ENCODE measurements at regions not wholly inside any gene's neighbourhood (a gene's known extent, or its start where the extent isn't known, plus 50 kb on each side); places are given as distances from the start of the nearest gene placed in this dataset.
A peak's percentile ranks its signal among the peaks of the same experiment; 100 is the strongest.
"Not testable (repeated sequence)": the region's sequence is repeated elsewhere in the genome, so short reads cannot be mapped to it uniquely, and the experiment has no call there.

DNA sequence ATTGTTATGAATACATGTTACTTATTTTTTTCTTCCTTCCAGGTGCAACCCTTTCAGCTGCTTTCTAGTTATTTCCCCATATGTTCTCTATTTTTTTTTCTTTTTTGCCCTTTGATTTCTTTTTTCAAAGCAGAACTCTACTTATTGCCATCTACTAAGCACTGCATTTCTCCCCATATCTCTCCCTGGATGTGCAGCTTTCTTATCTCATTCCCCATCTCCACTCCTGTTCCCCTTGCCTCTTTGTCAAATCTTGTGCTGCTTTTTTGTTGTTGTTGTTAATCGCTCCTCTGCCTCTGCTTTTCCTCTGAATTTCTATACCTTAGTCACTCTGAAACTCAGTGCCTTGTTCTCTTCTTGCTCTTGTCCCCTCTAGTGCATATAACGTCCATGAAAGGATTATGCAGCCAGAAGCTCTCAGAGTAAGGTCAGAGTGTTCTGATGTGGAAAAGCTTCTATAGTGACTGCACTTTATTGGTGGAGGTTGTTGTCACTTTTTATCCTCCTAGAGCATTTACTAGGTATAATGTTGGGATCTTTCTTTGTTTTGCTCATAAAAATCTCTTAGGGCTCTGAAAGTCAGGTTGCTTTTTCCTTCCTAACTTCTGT is 51.1 kb upstream of the JADE1 start:
- DNase-seq = no peak

DNA sequence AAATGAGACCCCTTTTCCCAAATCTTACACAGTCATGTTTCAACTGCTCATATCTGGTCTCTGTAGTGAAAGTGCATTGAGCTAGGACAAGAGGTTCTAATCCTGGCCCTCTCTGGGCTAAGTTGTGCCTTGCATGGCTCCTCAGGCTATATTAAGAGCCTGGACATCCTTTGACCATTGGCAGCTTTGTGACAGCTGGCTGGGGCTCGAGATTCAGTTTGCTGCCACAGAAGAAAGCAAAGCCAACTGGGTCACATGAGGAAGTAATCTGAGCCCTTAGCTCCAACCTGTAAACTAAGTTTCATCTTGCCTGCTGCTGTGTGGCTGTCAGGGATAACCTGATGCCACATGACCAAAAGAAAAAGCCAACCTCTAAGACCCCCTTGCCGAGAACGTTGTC is 51.8 kb upstream of the JADE1 start:
- DNase-seq = no peak

DNA sequence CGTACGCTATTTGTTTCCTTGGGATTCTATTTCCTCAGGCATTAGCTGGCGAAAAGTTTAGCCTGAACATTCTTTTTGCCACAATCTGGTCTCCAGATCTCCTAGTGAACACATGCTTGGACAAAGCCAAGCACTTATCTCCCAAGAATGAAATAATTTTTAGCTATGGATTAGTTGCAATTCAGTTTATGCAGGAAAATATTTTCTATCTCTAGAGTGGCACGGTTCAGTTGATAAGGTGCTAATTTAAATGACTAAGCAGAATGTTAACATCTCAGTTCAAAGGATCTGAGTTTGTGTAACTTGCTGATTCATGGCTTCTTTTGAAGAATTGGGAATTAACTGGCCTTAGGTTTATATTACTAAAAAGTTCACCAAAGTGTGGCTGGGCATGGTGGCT is 58.1 kb upstream of the JADE1 start:
- no peak for DNase-seq

DNA sequence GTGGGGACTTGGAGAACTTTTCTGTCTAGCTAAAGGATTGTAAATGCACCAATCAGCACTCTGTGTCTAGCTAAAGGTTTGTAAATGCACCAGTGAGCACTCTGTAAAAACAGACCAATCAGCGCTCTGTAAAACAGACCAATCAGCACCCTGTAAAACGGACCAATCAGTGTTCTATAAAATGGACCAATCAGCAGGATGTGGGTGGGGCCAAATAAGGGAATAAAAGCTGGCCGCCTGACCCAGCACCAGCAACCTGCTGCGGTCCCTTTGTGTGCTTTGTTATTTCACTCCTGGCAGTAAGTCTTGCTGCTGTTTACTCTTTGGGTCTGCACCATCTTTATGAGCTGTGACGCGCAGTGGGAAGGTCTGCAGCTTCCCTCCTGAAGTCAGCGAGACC is 67.8 kb upstream of the JADE1 start:
- DNase-seq = not testable (repeated sequence)

GRCh38 chr4:128737098-128737513 is 72.4 kb upstream of the JADE1 start:
- no peak for DNase-seq

- no peak for DNase-seq
Observed at GRCh38 chr4:128735714-128736113, 73.8 kb upstream of the JADE1 start.

- no peak for DNase-seq
Observed at GRCh38 chr4:128728190-128728589, 81.3 kb upstream of the JADE1 start.

- no peak for DNase-seq
Observed at GRCh38 chr4:128727658-128728057, 81.8 kb upstream of the JADE1 start.

GRCh38 chr4:128725405-128726055 is 84.0 kb upstream of the JADE1 start:
- no peak for DNase-seq

DNA sequence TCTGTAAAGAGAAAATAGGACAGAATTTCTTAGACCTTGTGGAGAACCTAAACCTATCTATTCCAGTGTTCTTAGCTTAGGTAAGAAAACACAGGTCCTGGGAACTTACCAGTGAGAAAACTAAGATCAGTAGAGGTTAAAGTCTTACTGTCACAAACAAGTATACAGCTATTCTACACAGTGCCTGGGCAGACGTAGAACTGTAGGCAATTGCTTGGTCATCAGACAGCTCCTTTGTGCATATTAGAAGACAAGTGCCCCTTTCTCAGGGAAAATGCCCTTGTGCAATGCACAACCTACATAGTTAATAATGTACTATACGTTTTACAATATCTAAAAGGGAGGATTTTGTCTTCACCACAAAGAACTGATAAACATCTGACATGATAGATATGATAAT is 86.6 kb upstream of the JADE1 start:
- no peak for DNase-seq

- no peak for DNase-seq
Observed at GRCh38 chr4:128721896-128722295, 87.6 kb upstream of the JADE1 start.

DNA sequence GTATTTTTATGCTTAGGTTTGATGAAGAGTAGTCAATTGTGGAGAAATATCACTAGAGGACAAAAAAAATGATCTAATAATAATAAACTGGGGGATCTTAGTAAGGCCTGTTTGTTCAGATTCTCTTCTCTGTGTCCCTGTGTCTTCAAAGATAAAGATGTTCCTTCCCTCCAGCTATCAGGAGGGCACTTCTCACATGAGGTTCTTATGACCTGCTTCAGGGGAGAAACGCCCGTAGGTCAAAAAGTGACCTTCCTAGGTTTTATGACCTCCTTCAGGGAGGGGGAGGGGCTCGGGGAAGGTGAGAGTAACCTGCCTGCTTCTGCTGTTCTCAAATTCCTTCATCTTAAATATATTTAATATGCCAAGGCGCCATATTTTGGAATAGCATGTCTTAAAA is 89.2 kb upstream of the JADE1 start:
- no peak for DNase-seq

- peak; percentile 13 to 18 for DNase-seq
Observed at GRCh38 chr4:128718768-128719167, 90.7 kb upstream of the JADE1 start.

GRCh38 chr4:128716338-128716737 is 93.2 kb upstream of the JADE1 start:
- DNase-seq = no peak

- DNase-seq = no peak
Observed at GRCh38 chr4:128715616-128716015, 93.9 kb upstream of the JADE1 start.

DNA sequence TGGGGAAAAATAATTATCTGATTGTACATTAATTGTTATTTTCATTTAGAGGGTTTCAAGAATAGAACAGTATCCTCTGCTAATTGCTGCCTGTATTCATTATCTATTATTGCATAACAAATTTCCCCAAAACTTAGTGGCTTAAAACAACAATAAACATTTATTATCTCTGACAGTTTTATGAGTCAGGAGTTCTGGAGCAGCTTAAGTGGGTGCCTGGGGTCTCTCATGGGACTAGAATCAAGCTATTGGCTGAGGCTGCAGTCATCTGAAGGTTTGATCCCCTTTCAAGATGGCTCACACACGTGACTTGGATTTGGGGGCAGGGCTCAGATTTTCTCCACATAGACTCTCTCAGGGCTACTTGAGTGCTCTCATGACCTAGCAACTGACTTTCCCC is 98.1 kb upstream of the JADE1 start:
- no peak for DNase-seq

- DNase-seq = no peak
Observed at GRCh38 chr4:128709268-128709667, 100.2 kb upstream of the JADE1 start.

GRCh38 chr4:128707864-128708263 is 101.6 kb upstream of the JADE1 start:
- no peak for DNase-seq

DNA sequence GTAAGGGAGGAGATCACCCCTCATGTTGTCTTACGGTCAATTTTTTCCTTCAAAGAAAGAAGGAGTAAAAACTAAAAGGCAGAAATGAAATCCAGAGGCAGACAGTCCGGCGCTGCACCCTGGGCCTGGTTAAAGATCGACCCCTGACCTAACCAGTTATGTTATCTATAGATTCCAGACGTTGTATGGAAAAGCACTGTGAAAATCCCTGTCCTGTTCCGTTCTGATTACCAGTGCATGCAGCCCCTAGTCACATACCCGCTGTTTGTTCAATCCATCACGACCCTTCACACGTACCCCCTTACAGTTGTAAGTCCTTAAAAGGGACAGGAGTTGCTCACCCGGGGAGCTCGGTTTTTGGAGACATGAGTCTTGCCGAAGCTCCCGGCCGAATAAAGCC is 105.6 kb upstream of the JADE1 start:
- DNase-seq = no peak

DNA sequence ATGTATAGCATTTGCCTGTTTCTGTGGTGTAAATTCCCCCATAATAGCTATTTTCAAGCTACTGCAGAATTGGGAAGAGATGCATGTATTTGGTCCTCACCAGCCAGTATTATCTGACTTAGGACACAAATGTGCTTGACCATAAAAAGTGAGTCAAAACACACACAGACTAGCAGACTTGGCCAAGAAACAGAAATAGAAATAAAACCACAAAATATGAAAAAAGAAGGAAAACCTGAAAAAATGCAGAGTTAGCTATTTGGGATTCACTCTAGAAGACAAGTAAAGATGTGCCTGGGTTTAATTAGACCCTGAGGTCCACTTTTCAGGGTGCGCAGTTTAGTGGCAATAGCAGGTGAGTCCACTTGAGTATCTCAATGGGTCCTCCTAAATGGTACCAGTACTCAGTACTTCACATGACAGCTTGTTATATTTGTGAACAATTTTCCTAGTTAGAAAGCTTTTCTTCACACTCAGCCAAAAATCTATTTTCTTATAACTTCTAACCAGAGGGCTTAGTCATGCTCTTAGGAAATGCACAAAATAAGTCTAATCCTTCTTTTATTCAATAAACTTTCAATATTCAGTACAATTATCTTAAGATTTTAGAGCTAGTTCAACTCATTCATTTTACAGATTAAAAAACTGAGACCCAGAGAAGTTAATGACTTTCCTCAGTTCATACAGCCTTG is 108.7 kb upstream of the JADE1 start:
- no peak for DNase-seq

DNA sequence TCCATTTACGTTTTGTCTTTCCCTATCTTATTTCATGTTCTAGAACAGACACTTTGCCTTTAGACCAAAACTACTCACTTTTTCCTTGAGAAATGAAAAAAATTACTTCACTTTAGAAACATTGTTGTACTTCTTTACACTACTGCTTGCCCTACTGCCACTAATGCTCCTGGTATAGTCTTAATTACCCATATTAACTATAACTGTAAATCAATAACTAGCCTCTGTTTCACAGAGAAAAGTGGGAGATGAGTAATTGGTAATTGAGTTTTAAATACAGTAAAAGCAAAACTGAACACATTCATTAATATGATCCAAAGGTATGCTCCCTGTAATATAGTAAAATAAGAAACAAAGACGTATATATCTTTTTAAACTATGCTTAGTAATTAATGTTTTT is 111.1 kb upstream of the JADE1 start:
- DNase-seq = no peak

DNA sequence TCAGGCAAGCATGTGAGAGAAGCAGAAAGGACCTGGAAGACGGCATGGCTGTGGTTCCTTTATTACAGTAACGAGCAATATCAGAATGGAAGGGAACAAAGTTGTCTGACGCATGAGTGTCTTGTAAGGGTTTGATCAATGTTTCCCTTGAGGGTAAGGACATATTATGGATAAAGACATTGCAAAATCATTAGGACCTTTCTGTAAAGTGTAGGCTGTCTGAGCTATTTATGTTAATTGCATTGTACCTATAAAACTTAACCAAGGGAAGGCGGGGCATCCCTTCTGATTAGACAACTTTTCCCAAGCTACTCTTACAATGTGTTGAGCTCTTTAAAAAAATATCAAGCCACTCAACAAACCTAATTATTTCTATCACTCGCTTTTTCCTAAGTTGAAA is 112.2 kb upstream of the JADE1 start:
- no peak for DNase-seq

- no peak for DNase-seq
Observed at GRCh38 chr4:128690011-128690410, 119.5 kb upstream of the JADE1 start.
